H9 (cell line): ENCODE measurements at regions not wholly inside any gene's neighbourhood (a gene's known extent, or its start where the extent isn't known, plus 50 kb on each side); places are given as distances from the start of the nearest gene placed in this dataset.
A peak's percentile ranks its signal among the peaks of the same experiment; 100 is the strongest.

Experiments
- DNase-seq: peaks from one replicate; pipeline ENCODE4 v3.0.0-alpha.2; 2017
- H2AFZ ChIP-seq: one replicate; pipeline ENCODE4 v1.6.1; 2013; ENCODE audit warnings: mild to moderate bottlenecking, low read length, control low read depth, moderate library complexity
- H2AK5ac ChIP-seq: 2 replicates; pipeline ENCODE4 v1.6.1; 2013; ENCODE audit warnings: low read length, control low read depth, mixed read lengths; ENCODE audit not compliant: insufficient read length
- H2BK120ac ChIP-seq: one replicate; pipeline ENCODE4 v1.6.1; 2013; ENCODE audit warnings: low read depth, mild to moderate bottlenecking, low read length, control low read depth, inconsistent platforms; ENCODE audit not compliant: poor library complexity, severe bottlenecking
- H2BK12ac ChIP-seq: 2 replicates; pipeline ENCODE4 v1.6.1; 2013; ENCODE audit warnings: low read length, control low read depth, mixed read lengths, low read depth; ENCODE audit not compliant: insufficient read length
- H2BK15ac ChIP-seq: 2 replicates; pipeline ENCODE4 v1.6.1; 2013; ENCODE audit warnings: low read depth, low read length, control low read depth
- H2BK20ac ChIP-seq: one replicate; pipeline ENCODE4 v1.6.1; 2013; ENCODE audit warnings: low read depth, mild to moderate bottlenecking, low read length, control low read depth, inconsistent platforms; ENCODE audit not compliant: poor library complexity, severe bottlenecking
- H2BK5ac ChIP-seq: 2 replicates; pipeline ENCODE4 v1.6.1; 2013; ENCODE audit warnings: low read length, control low read depth, mixed read lengths; ENCODE audit not compliant: insufficient read length
- H3K14ac ChIP-seq: 2 replicates; pipeline ENCODE4 v1.6.1; 2013; ENCODE audit warnings: low read length, control low read depth; ENCODE audit not compliant: insufficient read depth
- H3K18ac ChIP-seq: 2 replicates; pipeline ENCODE4 v1.6.1; 2013; ENCODE audit warnings: low read depth, mild to moderate bottlenecking, mixed read lengths, low read length, control low read depth; ENCODE audit not compliant: insufficient read length
- H3K23ac ChIP-seq: 2 replicates; pipeline ENCODE4 v1.6.1; 2013; ENCODE audit warnings: low read length, control low read depth, mixed read lengths, low read depth; ENCODE audit not compliant: insufficient read length
- H3K23me2 ChIP-seq: 2 replicates; pipeline ENCODE4 v1.6.1; 2013; ENCODE audit warnings: low read depth, mild to moderate bottlenecking, mixed read lengths, low read length, control low read depth; ENCODE audit not compliant: insufficient read length, poor library complexity, severe bottlenecking
- H3K27ac ChIP-seq: 2 replicates; pipeline ENCODE4 v1.5.1; 2013; ENCODE audit warnings: low read length, control low read depth, mixed read lengths, low read depth; ENCODE audit not compliant: insufficient read length
- H3K27me3 ChIP-seq: 2 replicates; pipeline ENCODE4 v1.6.1; 2013; ENCODE audit warnings: low read length, control low read depth, inconsistent platforms; ENCODE audit not compliant: insufficient read depth
- H3K4ac ChIP-seq: 2 replicates; pipeline ENCODE4 v1.6.1; 2013; ENCODE audit warnings: low read depth, mild to moderate bottlenecking, control low read depth, inconsistent platforms, low read length, moderate library complexity
- H3K4me1 ChIP-seq: 2 replicates; pipeline ENCODE4 v1.6.1; 2013; ENCODE audit warnings: low read length, control low read depth, inconsistent platforms; ENCODE audit not compliant: insufficient read depth
- H3K4me2 ChIP-seq: 2 replicates; pipeline ENCODE4 v1.6.1; 2013; ENCODE audit warnings: low read length, control low read depth, mixed read lengths; ENCODE audit not compliant: insufficient read length, insufficient read depth
- H3K56ac ChIP-seq: 2 replicates; pipeline ENCODE4 v1.6.1; 2013; ENCODE audit warnings: low read depth, mild to moderate bottlenecking, mixed read lengths, low read length, control low read depth; ENCODE audit not compliant: insufficient read length
- H3K79me1 ChIP-seq: 2 replicates; pipeline ENCODE4 v1.6.1; 2013; ENCODE audit warnings: low read depth, mild to moderate bottlenecking, moderate library complexity, low read length, control low read depth, inconsistent platforms; ENCODE audit not compliant: insufficient read depth, poor library complexity, severe bottlenecking
- H3K79me2 ChIP-seq: 2 replicates; pipeline ENCODE4 v1.6.1; 2013; ENCODE audit warnings: low read length, control low read depth, inconsistent platforms; ENCODE audit not compliant: insufficient read depth
- H3K9ac ChIP-seq: 2 replicates; pipeline ENCODE4 v1.6.1; 2013; ENCODE audit warnings: low read length, control low read depth, mixed read lengths; ENCODE audit not compliant: insufficient read length; ENCODE audit errors: extremely low read depth
- H3K9me3 ChIP-seq: one replicate; pipeline ENCODE4 v1.6.1; 2013; ENCODE audit warnings: low read depth, low read length, inconsistent platforms; ENCODE audit not compliant: control insufficient read depth
- H3T11ph ChIP-seq: one replicate; pipeline ENCODE4 v1.6.1; 2013; ENCODE audit warnings: mild to moderate bottlenecking, low read length, control low read depth, inconsistent platforms
- H4K20me1 ChIP-seq: one replicate; pipeline ENCODE4 v1.6.1; 2013; ENCODE audit not compliant: control insufficient read depth, insufficient read length, insufficient read depth
- H4K5ac ChIP-seq: 2 replicates; pipeline ENCODE4 v1.6.1; 2013; ENCODE audit warnings: low read depth, mild to moderate bottlenecking, mixed read lengths, low read length, control low read depth; ENCODE audit not compliant: insufficient read length
- H4K8ac ChIP-seq: replicated peaks from 2 replicates; pipeline ENCODE4 v1.6.1; 2013; ENCODE audit warnings: low read length, control low read depth, mixed read lengths, low read depth; ENCODE audit not compliant: insufficient read length
- H4K91ac ChIP-seq: 2 replicates; pipeline ENCODE4 v1.6.1; 2013; ENCODE audit warnings: low read depth, mild to moderate bottlenecking, moderate library complexity, mixed read lengths, low read length, control low read depth; ENCODE audit not compliant: insufficient read length
- H3K27ac Mint-ChIP-seq, 3 experiments: 2 replicates in 2 of 3; 3 replicates in 1 of 3; pipeline ENCODE4 v1.8.0; 2020 to 2021; ENCODE audit warnings: mixed read lengths in 3 of 3, mild to moderate bottlenecking in 1 of 3, moderate library complexity in 1 of 3
- H3K27me3 Mint-ChIP-seq: 2 replicates; pipeline ENCODE4 v1.8.0; 2021; ENCODE audit warnings: low read depth, mild to moderate bottlenecking, moderate library complexity, mixed read lengths
- H3K36me3 Mint-ChIP-seq, 3 experiments: 2 replicates in 2 of 3; 3 replicates in 1 of 3; pipeline ENCODE4 v1.8.0; 2020 to 2021; ENCODE audit warnings: low read depth in 3 of 3, mixed read lengths in 3 of 3; ENCODE audit not compliant: insufficient read depth in 1 of 3
- H3K4me1 Mint-ChIP-seq, 2 experiments: 2 replicates each; pipeline ENCODE4 v1.8.0; 2020; ENCODE audit warnings: mixed read lengths in 2 of 2
- H3K4me3 Mint-ChIP-seq, 2 experiments: 2 replicates in 1 of 2; 3 replicates in 1 of 2; pipeline ENCODE4 v1.8.0; 2020 to 2021; ENCODE audit warnings: mild to moderate bottlenecking in 2 of 2, mixed read lengths in 2 of 2, moderate library complexity in 1 of 2
- H3K9me3 Mint-ChIP-seq, 2 experiments: 2 replicates in 1 of 2; 3 replicates in 1 of 2; pipeline ENCODE4 v1.8.0; 2020; ENCODE audit warnings: mild to moderate bottlenecking in 2 of 2, mixed read lengths in 2 of 2, moderate library complexity in 1 of 2
- WGBS: extraction: QIAGEN DNeasy Blood & Tissue Kit; methylation state at CpG from one replicate; pipeline ENCODE4 v1.1.7; 2013; ENCODE audit warnings: missing lambda C conversion rate, low lambda C conversion rate, mixed read lengths; ENCODE audit not compliant: insufficient read length; ENCODE audit errors: extremely low coverage; 5-methylcytosine and 5-hydroxymethylcytosine counted together
- TF ChIP-seq, protein P1 (sequence below): fragments of 200-600 bp; sonication (generic); conservative IDR thresholded peaks from 3 replicates; pipeline ENCODE4 v1.8.0; 2021; ENCODE audit warnings: antibody characterized with exemption, mild to moderate bottlenecking

DNA sequence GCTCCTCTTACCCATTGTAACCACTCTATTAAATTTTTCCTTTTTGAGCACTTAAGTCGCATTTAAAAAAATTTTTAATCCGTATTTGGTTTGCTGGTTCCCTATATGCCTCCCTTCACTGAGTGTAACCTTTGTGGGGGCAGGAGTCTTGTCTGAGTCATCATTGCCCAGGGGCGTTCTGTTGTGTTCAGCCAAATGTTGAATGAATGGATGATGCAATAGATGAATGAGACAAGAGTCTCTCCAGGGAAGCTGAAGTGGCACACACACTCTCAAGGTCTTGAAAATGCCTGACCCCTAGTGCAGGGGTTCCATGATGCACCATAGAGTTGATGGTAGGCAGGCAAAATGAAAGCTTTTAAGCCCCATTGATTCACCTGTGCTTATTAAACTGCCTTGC, 123.0 kb upstream of the RBFOX1 start:
- WGBS = no CpG with 5 or more reads among the region's 3 CpGs
- no peaks in the 10 kb centered on the region for H3K27me3 Mint-ChIP-seq
- H4K91ac ChIP-seq = no peak overlapping the region
- peaks cover 2% of the 10 kb centered on the region; the same call in 1 of the 2 replicates for H3K4me1 ChIP-seq
- TF ChIP-seq, protein P1, sequence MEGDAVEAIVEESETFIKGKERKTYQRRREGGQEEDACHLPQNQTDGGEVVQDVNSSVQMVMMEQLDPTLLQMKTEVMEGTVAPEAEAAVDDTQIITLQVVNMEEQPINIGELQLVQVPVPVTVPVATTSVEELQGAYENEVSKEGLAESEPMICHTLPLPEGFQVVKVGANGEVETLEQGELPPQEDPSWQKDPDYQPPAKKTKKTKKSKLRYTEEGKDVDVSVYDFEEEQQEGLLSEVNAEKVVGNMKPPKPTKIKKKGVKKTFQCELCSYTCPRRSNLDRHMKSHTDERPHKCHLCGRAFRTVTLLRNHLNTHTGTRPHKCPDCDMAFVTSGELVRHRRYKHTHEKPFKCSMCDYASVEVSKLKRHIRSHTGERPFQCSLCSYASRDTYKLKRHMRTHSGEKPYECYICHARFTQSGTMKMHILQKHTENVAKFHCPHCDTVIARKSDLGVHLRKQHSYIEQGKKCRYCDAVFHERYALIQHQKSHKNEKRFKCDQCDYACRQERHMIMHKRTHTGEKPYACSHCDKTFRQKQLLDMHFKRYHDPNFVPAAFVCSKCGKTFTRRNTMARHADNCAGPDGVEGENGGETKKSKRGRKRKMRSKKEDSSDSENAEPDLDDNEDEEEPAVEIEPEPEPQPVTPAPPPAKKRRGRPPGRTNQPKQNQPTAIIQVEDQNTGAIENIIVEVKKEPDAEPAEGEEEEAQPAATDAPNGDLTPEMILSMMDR = no peak
- H2BK20ac ChIP-seq = no peak overlapping the region
- H3K79me1 ChIP-seq = no peaks in the 10 kb centered on the region
- no peak for DNase-seq
- H3K9me3 Mint-ChIP-seq = 0 out of 5 replicates have a peak, but pooled peaks cover 0 to 1% of the 10 kb centered on the region in 2 experiments
- no peak overlapping the region for H3K23ac ChIP-seq
- no peak overlapping the region for H2BK12ac ChIP-seq
- H3K27ac ChIP-seq = no peak overlapping the region
- no peak overlapping the region for H3T11ph ChIP-seq
- H3K18ac ChIP-seq = no peak overlapping the region
- H3K27ac Mint-ChIP-seq = 0 out of 7 replicates have a peak overlapping the region, but pooled peaks of 1 of the 3 experiments have one; percentile 10
- H2BK120ac ChIP-seq = no peak overlapping the region
- no peak overlapping the region for H2AFZ ChIP-seq
- H3K4me2 ChIP-seq = no peak overlapping the region
- H4K8ac ChIP-seq = no peak overlapping the region
- peaks cover 14 to 20% of the 10 kb centered on the region in 2 experiments for H3K4me1 Mint-ChIP-seq
- no peaks in the 10 kb centered on the region for H3K36me3 Mint-ChIP-seq
- H3K9ac ChIP-seq = no peak overlapping the region
- no peaks in the 10 kb centered on the region for H3K79me2 ChIP-seq
- H2AK5ac ChIP-seq = no peak overlapping the region
- no peaks in the 10 kb centered on the region for H3K23me2 ChIP-seq
- no peaks in the 10 kb centered on the region for H3K27me3 ChIP-seq
- no peak overlapping the region for H3K4ac ChIP-seq
- H3K4me3 Mint-ChIP-seq = no peak overlapping the region
- no peak overlapping the region for H3K56ac ChIP-seq
- no peaks in the 10 kb centered on the region for H4K20me1 ChIP-seq
- no peak overlapping the region for H2BK5ac ChIP-seq
- H4K5ac ChIP-seq = no peak overlapping the region
- no peaks in the 10 kb centered on the region for H3K9me3 ChIP-seq
- no peak overlapping the region for H2BK15ac ChIP-seq
- no peak overlapping the region for H3K14ac ChIP-seq
